DND-41 (cell line): ENCODE measurements at regions not wholly inside any gene's neighbourhood (a gene's known extent, or its start where the extent isn't known, plus 50 kb on each side); places are given as distances from the start of the nearest gene placed in this dataset.

ENCODE experiments used
- EZH2 ChIP-seq: IDR thresholded peaks from 3 replicates; pipeline ENCODE4 v1.6.1; 2012; ENCODE audit warnings: borderline replicate concordance, low read depth, mild to moderate bottlenecking, moderate library complexity, low read length, inconsistent platforms; ENCODE audit not compliant: severe bottlenecking
- TF ChIP-seq, protein P1 (sequence below): IDR thresholded peaks from 2 replicates; pipeline ENCODE4 v1.5.1; 2012; ENCODE audit warnings: borderline replicate concordance, low read length, moderate library complexity, mild to moderate bottlenecking; ENCODE audit not compliant: poor library complexity, severe bottlenecking; ENCODE audit errors: extremely low read depth

DNA sequence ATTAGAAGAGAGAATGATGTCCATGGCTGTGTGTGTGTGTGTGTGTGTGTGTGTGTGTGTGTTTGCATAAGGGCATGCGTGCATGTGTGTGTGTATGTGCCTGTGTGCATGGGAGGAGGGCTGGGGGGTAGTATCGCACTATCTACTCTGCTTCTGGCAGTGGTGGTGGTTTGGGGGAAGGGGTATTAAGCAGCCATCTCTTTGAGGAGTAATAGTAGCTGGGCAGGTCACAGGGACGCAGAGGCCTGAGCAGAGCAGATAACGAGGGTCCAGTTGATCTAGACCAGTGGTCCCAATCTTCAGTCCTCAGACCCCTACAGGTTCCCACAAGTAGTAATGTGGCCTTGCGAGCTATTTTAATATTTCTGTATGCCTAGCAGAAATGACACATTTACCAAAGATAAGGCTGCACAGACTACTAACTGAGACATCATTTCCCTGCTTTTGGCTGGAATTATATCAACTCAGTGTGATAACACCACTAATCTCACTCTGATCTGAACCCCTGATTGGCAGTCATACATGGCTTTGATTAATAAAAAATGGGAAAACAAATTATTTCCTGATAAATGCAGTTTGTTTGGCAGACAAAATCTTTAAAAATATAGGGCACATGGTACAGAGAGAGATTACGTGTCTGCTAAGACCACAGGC lies 354.3 kb downstream of the BUD13 start:
- TF ChIP-seq, protein P1, sequence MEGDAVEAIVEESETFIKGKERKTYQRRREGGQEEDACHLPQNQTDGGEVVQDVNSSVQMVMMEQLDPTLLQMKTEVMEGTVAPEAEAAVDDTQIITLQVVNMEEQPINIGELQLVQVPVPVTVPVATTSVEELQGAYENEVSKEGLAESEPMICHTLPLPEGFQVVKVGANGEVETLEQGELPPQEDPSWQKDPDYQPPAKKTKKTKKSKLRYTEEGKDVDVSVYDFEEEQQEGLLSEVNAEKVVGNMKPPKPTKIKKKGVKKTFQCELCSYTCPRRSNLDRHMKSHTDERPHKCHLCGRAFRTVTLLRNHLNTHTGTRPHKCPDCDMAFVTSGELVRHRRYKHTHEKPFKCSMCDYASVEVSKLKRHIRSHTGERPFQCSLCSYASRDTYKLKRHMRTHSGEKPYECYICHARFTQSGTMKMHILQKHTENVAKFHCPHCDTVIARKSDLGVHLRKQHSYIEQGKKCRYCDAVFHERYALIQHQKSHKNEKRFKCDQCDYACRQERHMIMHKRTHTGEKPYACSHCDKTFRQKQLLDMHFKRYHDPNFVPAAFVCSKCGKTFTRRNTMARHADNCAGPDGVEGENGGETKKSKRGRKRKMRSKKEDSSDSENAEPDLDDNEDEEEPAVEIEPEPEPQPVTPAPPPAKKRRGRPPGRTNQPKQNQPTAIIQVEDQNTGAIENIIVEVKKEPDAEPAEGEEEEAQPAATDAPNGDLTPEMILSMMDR, result no peak
- TF ChIP-seq EZH2, result no peak
